GM18508 (cell line): ENCODE measurements at regions not wholly inside any gene's neighbourhood (a gene's known extent, or its start where the extent isn't known, plus 50 kb on each side); places are given as distances from the start of the nearest gene placed in this dataset.
"Not testable (repeated sequence)": the region's sequence is repeated elsewhere in the genome, so short reads cannot be mapped to it uniquely, and the experiment has no call there.

Experiments used
- ATAC-seq: cut with Tn5 transposase; IDR thresholded peaks from one replicate; pipeline ENCODE4 v1.9.1; 2021; ENCODE audit warnings: moderate number of reproducible peaks; ENCODE audit not compliant: insufficient read depth, unreplicated experiment

GRCh38 chr3:168977716-168978374 is 685.7 kb downstream of the MECOM start:
- no peak for ATAC-seq

- ATAC-seq: no peak
Observed at GRCh38 chr3:168976969-168977368, 686.5 kb downstream of the MECOM start.

- no peak for ATAC-seq
Observed at GRCh38 chr3:168975576-168975975, 687.9 kb downstream of the MECOM start.

GRCh38 chr3:168974617-168975403 is 688.7 kb downstream of the MECOM start:
- ATAC-seq: no peak

- ATAC-seq: no peak
Observed at GRCh38 chr3:168973897-168974296, 689.6 kb downstream of the MECOM start.

- no peak for ATAC-seq
Observed at GRCh38 chr3:168973206-168973605, 690.3 kb downstream of the MECOM start.

- no peak for ATAC-seq
Observed at GRCh38 chr3:168968609-168969008, 694.9 kb downstream of the MECOM start.

GRCh38 chr3:168964736-168965135 is 698.8 kb downstream of the MECOM start:
- no peak for ATAC-seq

- no peak for ATAC-seq
Observed at GRCh38 chr3:168961271-168961670, 702.2 kb downstream of the MECOM start.

GRCh38 chr3:168959731-168960130 is 703.8 kb downstream of the MECOM start:
- ATAC-seq: no peak

GRCh38 chr3:168958466-168958865 is 705.0 kb downstream of the MECOM start:
- no peak for ATAC-seq

GRCh38 chr3:168956076-168956475 is 707.4 kb downstream of the MECOM start:
- ATAC-seq: no peak

GRCh38 chr3:168952551-168952950 is 711.0 kb downstream of the MECOM start:
- no peak for ATAC-seq

GRCh38 chr3:168951884-168952283 is 711.6 kb downstream of the MECOM start:
- no peak for ATAC-seq

GRCh38 chr3:168951368-168951767 is 712.1 kb downstream of the MECOM start:
- ATAC-seq: no peak

- no peak for ATAC-seq
Observed at GRCh38 chr3:168950622-168951021, 712.9 kb downstream of the MECOM start.

- no peak for ATAC-seq
Observed at GRCh38 chr3:168939651-168940238, 723.8 kb downstream of the MECOM start.

GRCh38 chr3:168933614-168934013 is 729.9 kb downstream of the MECOM start:
- ATAC-seq: no peak

- ATAC-seq: not testable (repeated sequence)
Observed at GRCh38 chr3:168929997-168930396, 733.5 kb downstream of the MECOM start.

GRCh38 chr3:168926426-168926825 is 737.1 kb downstream of the MECOM start:
- ATAC-seq: no peak

- no peak for ATAC-seq
Observed at GRCh38 chr3:168925568-168925967, 737.9 kb downstream of the MECOM start.
